IgD-negative memory B cell (primary cell): ENCODE measurements at regions not wholly inside any gene's neighbourhood (a gene's known extent, or its start where the extent isn't known, plus 50 kb on each side); places are given as distances from the start of the nearest gene placed in this dataset.

ENCODE experiments used
- H3K27ac Mint-ChIP-seq, 3 donors: one replicate each; pipeline ENCODE4 v1.8.0; 2020 to 2022; ENCODE audit warnings: mild to moderate bottlenecking in 3 of 3, mixed read lengths in 3 of 3, moderate library complexity in 1 of 3
- H3K27me3 Mint-ChIP-seq: one replicate; pipeline ENCODE4 v1.8.0; 2021; ENCODE audit warnings: mixed read lengths
- H3K36me3 Mint-ChIP-seq: one replicate; pipeline ENCODE4 v1.8.0; 2020; ENCODE audit warnings: mild to moderate bottlenecking, mixed read lengths
- H3K4me1 Mint-ChIP-seq, 3 donors: one replicate each; pipeline ENCODE4 v1.8.0; 2020 to 2022; ENCODE audit warnings: mixed read lengths in 3 of 3, mild to moderate bottlenecking in 1 of 3
- H3K4me3 Mint-ChIP-seq, 4 donors: one replicate each; pipeline ENCODE4 v1.8.0; 2020 to 2022; ENCODE audit warnings: mild to moderate bottlenecking in 4 of 4, mixed read lengths in 4 of 4, moderate library complexity in 3 of 4
- H3K9me3 Mint-ChIP-seq, 3 donors: one replicate each; pipeline ENCODE4 v1.8.0; 2020 to 2021; ENCODE audit warnings: mixed read lengths in 3 of 3, mild to moderate bottlenecking in 1 of 3

- H3K4me1 Mint-ChIP-seq, result no peaks in the 10 kb centered on the region
- peak overlapping the region in 1 of 4 donors; percentile 19 for H3K4me3 Mint-ChIP-seq
- H3K9me3 Mint-ChIP-seq, result no peaks in the 10 kb centered on the region
- peaks cover 6% of the 10 kb centered on the region for H3K36me3 Mint-ChIP-seq
- H3K27ac Mint-ChIP-seq, result no peak overlapping the region
- no peaks in the 10 kb centered on the region for H3K27me3 Mint-ChIP-seq
These were observed 50.4 kb upstream of the WDR11 start for GRCh38 chr10:120800528-120801323.
